Tibial artery (tissue), 4 donors: ENCODE measurements at regions not wholly inside any gene's neighbourhood (a gene's known extent, or its start where the extent isn't known, plus 50 kb on each side); places are given as distances from the start of the nearest gene placed in this dataset.

Source experiments
- DNase-seq, 2 donors: peaks; one replicate each; pipeline ENCODE4 v3.0.0-alpha.2; 2019
- H3K27ac ChIP-seq, 2 donors: fragments of 200-600 bp; sonication (generic) in 1 of 2; 1 replicate in 1 of 2; 2 replicates in 1 of 2; pipeline ENCODE4 v1.5.1; 2018 to 2019; ENCODE audit warnings: mild to moderate bottlenecking in 1 of 2
- H3K27me3 ChIP-seq, 2 donors: fragments of 200-600 bp; sonication (generic) in 1 of 2; one replicate each; pipeline versions ENCODE4 v1.5.1 to v1.6.0; 2016 to 2019
- H3K36me3 ChIP-seq, 3 donors: fragments of 200-600 bp; sonication (generic) in 2 of 3; one replicate each; pipeline ENCODE4 v1.5.1; 2016 to 2019; ENCODE audit warnings: mild to moderate bottlenecking in 2 of 3
- H3K4me1 ChIP-seq, 4 donors: fragments of 200-600 bp; sonication (generic) in 2 of 4; 1 replicate in 3 of 4; 2 replicates in 1 of 4; pipeline ENCODE4 v1.5.1; 2016 to 2019
- H3K4me3 ChIP-seq, 2 donors: fragments of 200-600 bp; sonication (generic) in 1 of 2; 1 replicate in 1 of 2; 2 replicates in 1 of 2; pipeline ENCODE4 v1.5.1; 2018 to 2019; ENCODE audit warnings: mild to moderate bottlenecking in 2 of 2
- H3K9me3 ChIP-seq, 3 donors: fragments of 200-600 bp; sonication (generic) in 1 of 3; one replicate each; pipeline ENCODE4 v1.5.1; 2016 to 2019
- CTCF ChIP-seq, 2 experiments: fragments of 200-600 bp in 1 of 2; fragments of 450-650 bp in 1 of 2; IDR thresholded peaks; one replicate each; pipeline ENCODE4 v1.5.1; 2017 to 2019; ENCODE audit warnings: antibody characterized with exemption in 2 of 2, mild to moderate bottlenecking in 1 of 2, moderate library complexity in 1 of 2
- intact Hi-C: fragments of 100-400 bp; cut with DNase I; formaldehyde crosslinking; loops from one replicate; pipeline ENCODE4 v1.15.0; 2023; ENCODE audit warnings: low total_unique reads

- DNase-seq = no peak
- no peak overlapping the region for H3K27ac ChIP-seq
- no peaks in the 10 kb centered on the region for H3K9me3 ChIP-seq
- H3K4me1 ChIP-seq = peaks cover 0 to 3% (median 0%) of the 10 kb centered on the region in 4 donors
- TF ChIP-seq CTCF (IDR thresholded peaks at IDR 0.05) = no peak
- intact Hi-C loops = no loop called here
- H3K27me3 ChIP-seq = peaks cover 0 to 6% of the 10 kb centered on the region in 2 donors
- H3K4me3 ChIP-seq = no peak overlapping the region
- no peaks in the 10 kb centered on the region for H3K36me3 ChIP-seq
These were observed 256.9 kb downstream of the CDH26 start for GRCh38 chr20:60214901-60215815.

GRCh38 chr20:60215816-60216730 lies 257.9 kb downstream of the CDH26 start:
- Histone ChIP-seq H3K27ac (no peak overlapping the region), H3K36me3 (no peaks in the 10 kb centered on the region), H3K4me1 (peaks cover 0 to 1% (median 0%) of the 10 kb centered on the region in 4 donors), H3K27me3 (peaks cover 0 to 6% of the 10 kb centered on the region in 2 donors), H3K4me3 (no peak overlapping the region), H3K9me3 (no peaks in the 10 kb centered on the region)
- no peak for TF ChIP-seq CTCF (IDR thresholded peaks at IDR 0.05)
- no peak for DNase-seq
- intact Hi-C loops = no loop called here

- no peaks in the 10 kb centered on the region for H3K36me3 ChIP-seq
- no peak for DNase-seq
- H3K9me3 ChIP-seq = no peaks in the 10 kb centered on the region
- intact Hi-C loops = no loop called here
- TF ChIP-seq CTCF (IDR thresholded peaks at IDR 0.05) = no peak
- H3K27me3 ChIP-seq = peaks cover 0 to 4% of the 10 kb centered on the region in 2 donors
- H3K4me3 ChIP-seq = no peak overlapping the region
- H3K27ac ChIP-seq = no peak overlapping the region
- H3K4me1 ChIP-seq = no peaks in the 10 kb centered on the region
These were observed 261.0 kb downstream of the CDH26 start for GRCh38 chr20:60219231-60219630.

- no peaks in the 10 kb centered on the region for H3K9me3 ChIP-seq
- no peak for DNase-seq
- H3K36me3 ChIP-seq = no peaks in the 10 kb centered on the region
- H3K27me3 ChIP-seq = peaks cover 0 to 4% of the 10 kb centered on the region in 2 donors
- intact Hi-C loops = no loop called here
- TF ChIP-seq CTCF (IDR thresholded peaks at IDR 0.05) = no peak
- no peak overlapping the region for H3K27ac ChIP-seq
- H3K4me3 ChIP-seq = no peak overlapping the region
- no peaks in the 10 kb centered on the region for H3K4me1 ChIP-seq
These were observed 261.9 kb downstream of the CDH26 start for GRCh38 chr20:60219984-60220562.

GRCh38 chr20:60220706-60221105 lies 262.5 kb downstream of the CDH26 start:
- no peaks in the 10 kb centered on the region for H3K36me3 ChIP-seq

More at GRCh38 chr20:60220706-60221105, 262.5 kb downstream of the CDH26 start:
- intact Hi-C loops = no loop called here
- Histone ChIP-seq H3K27me3 (peaks cover 0 to 4% of the 10 kb centered on the region in 2 donors), H3K9me3 (no peaks in the 10 kb centered on the region), H3K4me3 (no peak overlapping the region), H3K4me1 (no peaks in the 10 kb centered on the region), H3K27ac (no peak overlapping the region)
- no peak for TF ChIP-seq CTCF (IDR thresholded peaks at IDR 0.05)
- no peak for DNase-seq
